ENCODE measurements at regions not wholly inside any gene's neighbourhood (a gene's known extent, or its start where the extent isn't known, plus 50 kb on each side); places are given as distances from the start of the nearest gene placed in this dataset.

DNA sequence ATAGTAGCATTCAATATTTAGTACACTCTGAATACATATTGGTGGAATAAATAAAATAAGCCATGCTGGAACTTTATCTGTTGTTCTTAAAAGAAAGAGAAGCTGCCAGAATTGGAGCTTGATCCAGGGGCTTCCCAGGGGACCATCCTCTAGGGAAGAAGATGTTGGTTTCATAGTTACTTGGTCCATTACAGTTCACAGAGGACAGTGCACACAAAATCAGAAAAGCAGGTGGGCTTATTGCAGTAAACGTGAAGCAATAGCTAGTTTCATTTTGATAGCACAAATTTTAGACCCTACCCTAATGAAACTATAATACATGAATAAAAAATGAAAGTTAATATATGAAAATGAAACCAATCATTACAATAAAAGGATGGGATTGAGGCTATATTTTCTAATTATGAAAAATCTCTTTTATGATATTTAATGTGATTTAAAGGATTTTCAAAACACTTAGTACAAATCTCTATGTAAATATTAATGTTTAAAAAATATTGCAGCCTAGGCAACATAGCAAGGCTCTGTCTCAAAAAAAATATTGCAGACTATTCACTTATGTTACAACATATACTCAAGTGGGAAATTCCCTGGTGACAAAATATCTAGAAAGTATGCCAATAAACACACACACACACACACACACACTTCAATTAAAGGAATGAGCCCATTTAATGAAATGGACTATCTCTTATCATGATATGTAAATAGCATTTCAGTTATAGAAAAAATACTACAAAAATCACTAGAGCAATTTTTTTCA, 227.0 kb upstream of the MARCKS start:
- DNase-seq (ENCODE audit: low spot score), result no peak

DNA sequence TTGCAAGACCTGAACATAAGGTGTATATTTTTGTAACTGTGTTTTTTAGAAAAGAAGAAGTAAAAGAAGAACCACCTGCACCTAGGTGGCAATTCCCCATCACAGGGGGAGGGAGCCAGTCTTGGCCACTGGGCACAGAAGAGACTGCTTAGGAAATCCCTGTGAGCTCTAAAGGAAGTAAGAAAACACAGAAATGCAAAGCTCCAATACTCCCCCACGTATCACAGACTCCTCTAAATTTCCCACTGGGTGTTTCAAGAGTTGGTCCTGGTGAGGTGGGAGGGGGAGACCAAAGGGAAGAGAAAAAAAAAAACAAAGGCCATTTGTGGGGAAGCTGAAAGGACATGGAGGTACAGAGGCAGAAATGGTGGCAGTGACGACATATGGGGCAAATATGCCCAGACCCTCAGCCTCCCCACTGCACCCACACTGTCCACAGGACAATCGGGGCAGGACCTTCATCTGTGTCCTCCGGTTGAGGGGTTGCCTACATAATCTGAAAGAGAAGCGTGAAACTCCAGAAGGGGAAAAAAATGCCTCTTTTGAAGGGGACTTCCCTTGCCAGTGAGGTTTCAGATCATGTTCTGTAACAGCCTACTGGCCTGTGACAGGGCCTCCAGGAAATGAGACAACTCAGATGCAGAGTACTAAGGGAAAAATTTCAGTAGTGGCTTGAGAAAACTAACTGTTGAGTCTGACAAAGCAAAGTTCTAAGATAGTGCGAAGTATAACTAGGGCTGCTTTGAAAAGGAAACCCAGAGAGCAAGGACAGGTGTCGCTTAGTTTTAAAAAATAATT, 226.2 kb upstream of the MARCKS start:
- DNase-seq (ENCODE audit: low spot score), result no peak

DNA sequence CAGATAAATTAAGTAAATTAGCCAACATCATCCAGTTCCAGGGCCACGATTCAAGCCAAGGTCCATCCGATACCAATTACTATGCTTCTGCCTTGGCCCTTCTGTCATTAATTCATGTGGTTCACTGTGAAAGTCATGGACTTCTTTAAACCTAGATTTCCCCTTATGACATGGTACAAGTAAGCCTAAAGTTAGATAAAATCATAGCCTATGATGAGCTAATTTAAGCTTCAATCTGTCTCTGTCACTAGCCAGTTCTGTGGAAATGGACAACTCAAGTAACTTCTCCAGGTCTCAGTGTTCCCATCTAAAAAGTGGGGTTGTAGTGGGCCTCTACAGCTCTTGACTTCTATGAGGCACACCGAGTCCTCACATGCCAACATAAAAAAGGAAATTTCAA, 225.5 kb upstream of the MARCKS start:
- DNase-seq (ENCODE audit: low spot score), result no peak

DNA sequence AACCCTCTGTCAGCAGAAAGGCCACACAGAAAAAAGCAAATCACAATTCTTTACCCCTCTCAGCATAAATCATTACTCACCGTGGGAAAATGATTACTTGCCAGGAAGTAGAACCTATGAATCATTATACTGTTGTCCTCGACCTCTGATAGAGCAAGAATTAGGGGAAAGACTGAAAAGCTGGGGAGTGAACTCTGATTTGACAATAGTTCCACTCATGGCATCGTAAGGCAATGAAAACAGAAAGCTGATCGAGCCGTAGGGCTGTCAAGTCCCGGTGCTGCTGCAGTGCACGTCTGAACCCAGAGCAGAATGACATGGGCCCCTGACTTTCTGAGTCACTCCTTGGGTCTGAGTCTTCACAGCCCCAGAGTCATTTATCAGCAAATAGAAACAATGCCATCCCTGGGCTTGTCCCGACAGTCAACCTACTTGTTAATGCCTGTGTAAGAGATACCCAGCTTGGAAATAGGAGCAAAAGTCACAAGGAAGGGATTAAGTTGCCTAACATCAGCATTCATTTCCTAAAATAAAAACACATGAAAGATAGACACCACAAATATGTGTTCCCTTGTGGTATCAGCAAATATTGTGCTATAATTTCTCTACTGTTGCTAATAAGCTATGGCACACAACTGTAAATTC, 224.8 kb upstream of the MARCKS start:
- DNase-seq (ENCODE audit: low spot score), result no peak

DNA sequence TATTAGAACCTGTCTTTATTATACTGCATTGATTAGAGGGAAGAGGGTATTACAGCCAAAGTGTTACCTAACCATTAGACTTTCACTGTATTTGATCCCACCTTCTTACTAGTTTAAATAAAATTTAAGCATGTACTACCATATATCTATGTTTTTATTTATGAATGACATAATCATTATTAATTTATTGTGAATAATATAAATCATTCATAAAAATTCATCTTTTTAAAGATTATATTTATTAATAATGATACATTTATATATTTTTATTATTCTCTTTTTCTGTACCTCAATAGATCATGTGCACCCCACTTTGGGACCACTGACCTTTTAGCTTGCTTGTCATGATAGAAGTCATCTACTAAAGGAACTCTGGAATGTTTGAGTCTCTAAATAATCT, 223.5 kb upstream of the MARCKS start:
- DNase-seq (ENCODE audit: low spot score), result no peak

DNA sequence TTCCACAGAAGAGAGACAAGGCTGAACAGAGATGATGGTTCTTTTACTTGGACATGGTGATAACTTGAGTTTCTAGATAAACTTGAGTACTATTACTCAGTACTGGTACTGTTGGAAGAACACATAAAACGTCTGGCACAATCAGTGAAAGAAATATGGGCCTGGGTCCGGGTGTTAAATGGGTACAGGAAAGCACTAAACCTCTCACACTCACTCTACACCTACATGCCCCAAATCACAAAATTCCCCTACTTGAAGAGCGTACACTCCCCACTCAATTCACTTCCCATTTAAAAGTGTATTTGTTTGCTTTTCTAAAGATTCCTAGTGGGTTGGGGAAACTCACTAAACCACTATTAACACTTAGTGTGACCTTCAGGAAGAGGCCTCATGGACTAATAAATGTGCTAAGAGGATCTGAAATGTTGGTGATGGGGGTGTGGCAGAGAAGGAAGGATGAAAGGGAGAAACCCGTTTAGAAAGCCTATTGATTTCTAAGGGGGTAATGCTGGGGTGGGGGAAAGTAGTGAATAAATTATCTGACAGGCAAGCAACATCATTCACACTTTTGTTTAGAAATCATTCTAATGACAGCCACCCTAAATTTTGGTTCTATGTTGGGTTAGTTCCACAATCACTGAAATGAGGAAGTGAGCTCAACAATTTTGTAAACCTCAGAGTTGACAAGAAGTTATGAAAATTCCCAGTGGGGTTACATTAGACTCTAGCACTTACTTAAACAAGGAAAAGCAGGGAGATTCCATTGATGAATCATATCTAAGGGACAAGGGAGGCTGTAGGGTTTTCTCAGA, 222.6 kb upstream of the MARCKS start:
- no peak for DNase-seq (ENCODE audit: low spot score)

DNA sequence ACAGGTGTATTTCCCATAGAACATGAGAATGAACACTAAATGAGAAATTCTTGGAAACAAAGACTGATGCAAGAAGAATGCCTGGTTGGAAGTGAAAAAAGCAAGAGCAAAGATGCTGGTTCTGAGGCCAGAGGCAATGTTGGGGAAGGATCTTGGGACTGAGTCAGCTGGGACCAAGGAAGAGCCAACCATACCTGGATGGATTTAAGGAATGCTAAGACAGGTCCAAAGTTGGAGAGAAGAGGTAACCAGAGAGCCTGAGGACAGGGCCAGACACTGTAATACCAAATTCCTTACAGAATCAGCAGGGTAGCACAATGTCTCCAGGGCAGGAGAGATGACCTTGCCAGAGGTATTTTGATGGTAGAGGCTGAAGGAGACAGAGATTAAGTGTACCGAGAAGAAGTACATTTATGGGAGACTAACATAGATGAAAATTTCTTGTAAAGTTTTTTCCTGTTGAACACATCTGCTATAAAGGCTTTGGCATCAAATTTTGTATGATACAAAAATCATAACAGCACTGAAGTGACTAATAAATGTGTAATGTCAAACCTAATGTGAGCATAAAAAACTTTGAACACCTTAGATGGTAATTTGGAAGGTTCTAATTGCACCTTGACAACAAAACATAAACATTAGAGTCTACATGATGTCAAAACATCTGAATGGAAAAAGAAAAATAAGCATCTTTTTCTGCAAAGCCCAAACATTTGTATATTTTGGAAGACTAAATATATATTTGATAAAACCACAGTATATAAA, 221.7 kb upstream of the MARCKS start:
- no peak for DNase-seq (ENCODE audit: low spot score)

DNA sequence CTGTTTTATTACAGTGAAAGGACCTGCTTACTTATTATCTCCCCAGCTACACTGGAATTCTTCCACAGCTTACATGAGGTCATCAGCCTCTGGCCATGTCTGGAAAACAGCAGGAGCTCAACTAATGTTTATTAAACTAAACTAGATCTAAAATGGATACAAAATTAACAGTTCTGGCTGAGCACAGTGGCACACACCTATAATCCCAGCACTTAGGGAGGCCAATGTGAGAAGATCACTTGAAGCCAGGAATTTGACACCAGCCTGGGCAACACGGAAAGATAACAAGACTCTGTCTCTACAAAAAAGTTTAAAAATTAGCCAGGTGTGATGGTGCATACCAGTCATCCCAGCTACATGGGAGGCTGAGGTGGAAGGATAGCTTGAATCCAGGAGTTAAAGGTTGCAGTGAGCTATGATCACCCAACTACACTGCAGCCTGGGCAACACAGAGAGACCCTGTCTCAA, 220.8 kb upstream of the MARCKS start:
- no peak for DNase-seq (ENCODE audit: low spot score)

DNA sequence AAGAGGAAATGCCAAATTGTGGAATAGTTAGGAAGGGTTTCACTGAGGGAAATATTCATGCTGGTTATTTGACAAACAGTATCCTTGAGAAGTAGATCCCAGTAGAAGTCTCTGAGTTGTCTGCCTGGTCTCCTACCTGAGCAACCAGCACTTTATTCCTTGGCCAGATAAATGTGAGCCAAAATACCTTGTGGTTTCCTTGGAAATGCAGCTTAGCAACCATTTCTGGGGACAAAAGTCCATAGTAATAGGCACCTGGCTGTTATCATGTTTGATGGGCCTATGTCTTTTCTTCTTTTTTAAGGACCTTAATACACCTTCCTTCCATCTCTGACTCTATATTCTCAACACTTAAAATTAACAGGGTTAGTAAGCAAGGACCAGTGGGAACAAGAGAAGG, 217.1 kb upstream of the MARCKS start:
- DNase-seq (ENCODE audit: low spot score), result no peak

DNA sequence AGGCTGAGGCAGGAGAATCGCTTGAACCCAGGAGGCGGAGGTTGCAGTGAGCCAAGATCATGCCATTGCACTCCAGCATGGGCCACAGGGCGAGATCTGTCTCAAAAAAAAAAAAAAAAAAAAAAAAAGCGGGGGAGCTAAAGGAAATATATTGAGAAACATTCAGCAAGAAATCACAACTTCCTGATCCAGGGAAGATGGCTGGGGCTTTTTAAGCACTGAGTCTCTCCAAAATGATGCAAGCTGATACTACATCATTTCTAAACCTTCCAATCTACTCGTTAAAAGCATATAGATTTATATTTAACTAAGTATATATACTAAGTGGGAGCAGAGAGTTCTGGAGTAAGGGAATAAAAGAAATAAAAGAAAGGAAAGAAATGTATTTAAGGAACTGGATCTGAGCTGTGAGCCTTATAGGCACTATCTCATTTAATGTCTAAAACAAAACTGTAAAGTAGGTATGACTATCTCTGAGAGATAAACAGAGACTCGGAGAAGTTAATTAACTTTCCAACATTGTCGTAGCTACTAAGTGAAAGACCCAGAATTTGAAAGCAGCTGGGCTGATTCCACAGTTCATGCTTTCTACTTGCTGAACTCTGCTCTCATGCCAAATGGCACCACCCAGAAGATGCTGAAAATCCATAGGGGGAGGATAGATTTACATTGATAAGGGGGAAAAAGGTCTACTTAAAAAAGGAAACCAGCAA, 215.0 kb upstream of the MARCKS start:
- DNase-seq (ENCODE audit: low spot score), result no peak

DNA sequence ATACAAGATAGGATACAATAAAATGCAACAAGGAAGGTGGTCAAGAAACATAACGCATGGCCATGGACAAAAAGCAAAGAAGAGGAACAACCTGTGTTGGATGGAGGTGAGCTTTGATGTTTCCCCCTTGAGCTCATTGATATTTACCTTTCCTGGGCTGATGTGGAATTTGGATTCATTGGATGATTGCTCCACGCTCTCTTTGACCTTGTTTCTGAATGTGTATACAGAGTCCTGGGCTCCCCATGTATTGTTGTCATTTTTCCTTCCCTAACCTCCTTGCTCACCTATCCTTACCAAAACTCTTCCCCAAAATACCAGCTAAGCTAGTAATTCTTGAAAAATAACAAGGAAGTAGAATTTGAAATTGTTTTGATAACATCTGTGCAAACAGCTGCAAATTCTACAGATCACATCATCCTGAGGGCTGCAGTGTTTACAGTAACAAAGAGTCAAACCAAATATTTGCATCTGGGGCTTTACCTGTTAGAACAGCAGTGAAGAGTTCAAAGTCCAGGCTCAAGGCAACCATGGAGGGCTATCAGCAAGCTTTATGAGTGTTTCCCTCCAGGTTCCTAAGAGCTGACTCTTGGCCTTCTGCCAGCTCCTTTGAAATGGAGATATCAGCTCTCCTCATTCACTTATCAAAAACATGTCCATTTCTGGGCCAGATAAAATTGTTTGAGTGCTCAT, 214.3 kb upstream of the MARCKS start:
- DNase-seq (ENCODE audit: low spot score), result no peak

DNA sequence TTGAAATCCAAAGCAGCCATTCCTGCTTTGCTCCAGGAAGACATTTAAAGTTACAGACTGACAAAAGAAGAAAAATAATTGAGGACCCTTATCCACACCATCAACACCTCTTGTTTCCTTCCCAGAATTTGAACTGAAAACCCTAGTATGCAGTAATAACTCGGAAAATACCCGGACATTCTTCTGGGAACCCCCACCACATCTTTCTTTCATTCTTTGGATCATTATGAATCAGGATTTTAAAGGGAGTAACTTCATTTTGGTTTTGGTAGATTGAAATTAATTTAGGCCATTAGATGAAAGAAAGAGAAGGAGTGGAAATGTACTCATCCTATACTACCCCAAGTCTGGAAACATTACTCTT, 213.8 kb upstream of the MARCKS start:
- no peak for DNase-seq (ENCODE audit: low spot score)

DNA sequence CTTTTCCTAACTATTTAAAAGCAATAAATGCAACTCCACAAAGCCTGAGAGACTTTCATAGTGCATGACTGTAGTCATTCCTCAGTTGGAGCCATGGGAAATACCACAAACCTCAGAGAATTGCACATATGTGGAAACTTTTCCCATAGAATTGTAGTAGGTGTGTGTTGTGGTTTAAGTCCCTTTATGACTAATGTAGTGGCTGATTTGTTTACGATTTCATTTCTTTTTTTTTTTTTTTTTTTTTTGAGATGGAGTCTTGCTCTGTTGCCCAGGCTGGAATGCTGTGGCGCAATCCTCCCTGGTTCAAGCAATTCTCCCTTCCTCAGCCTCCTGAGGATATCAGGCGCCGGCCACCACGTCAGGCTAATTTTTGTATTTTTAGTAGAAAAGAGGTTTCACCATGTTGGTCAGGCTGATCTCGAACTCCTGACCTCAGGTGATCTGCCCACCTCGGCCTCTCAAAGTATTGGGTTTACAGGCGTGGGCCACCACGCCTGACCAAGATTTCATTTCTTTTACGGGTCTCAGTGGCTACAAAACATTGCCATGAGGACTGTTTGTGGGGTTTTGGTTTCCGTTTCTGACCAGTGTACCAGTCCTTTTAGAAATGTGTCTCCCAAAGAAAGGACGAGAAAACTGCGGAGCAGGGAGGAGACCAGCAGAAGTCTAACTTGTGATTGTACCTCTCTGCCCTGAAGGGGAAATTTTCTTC, 212.1 kb upstream of the MARCKS start:
- no peak for DNase-seq (ENCODE audit: low spot score)

DNA sequence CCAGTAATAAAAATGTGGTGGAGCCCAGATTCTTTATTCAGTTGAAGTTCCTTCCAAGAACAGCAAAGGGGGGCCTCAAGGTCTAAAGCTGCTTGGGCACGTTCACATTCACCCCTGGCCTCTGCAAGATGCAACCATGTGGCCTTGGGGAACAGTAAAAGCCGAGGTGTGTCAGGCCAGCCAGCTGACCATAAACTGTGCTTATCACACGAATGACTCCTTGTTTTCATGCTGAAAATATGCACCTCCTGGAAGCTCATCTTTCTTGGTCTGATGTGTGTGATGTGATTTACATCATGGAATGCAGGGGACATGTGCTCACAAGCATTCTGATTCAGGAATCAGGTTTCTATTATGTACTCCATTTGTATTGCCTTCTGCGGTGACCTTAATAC, 211.6 kb upstream of the MARCKS start:
- DNase-seq (ENCODE audit: low spot score), result no peak

DNA sequence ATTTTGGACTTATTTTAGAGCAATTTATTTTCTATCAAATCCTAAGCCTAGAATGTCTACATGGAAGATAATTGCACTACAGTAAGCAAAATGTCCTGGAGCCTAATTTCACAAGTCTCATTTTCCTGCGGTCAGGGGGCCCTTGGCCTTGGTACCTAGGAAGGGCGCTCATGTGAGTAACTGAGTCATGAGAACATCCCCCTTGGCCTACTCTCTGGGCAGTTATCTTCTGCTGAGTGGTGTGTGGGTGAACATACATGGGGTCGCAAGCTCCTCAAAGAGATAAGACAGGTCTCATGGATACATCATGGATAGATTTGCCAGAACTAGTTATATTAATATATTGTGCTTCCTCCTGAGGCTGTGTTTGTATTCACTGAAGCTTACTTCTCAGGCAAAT, 211.2 kb upstream of the MARCKS start:
- DNase-seq (ENCODE audit: low spot score), result no peak

DNA sequence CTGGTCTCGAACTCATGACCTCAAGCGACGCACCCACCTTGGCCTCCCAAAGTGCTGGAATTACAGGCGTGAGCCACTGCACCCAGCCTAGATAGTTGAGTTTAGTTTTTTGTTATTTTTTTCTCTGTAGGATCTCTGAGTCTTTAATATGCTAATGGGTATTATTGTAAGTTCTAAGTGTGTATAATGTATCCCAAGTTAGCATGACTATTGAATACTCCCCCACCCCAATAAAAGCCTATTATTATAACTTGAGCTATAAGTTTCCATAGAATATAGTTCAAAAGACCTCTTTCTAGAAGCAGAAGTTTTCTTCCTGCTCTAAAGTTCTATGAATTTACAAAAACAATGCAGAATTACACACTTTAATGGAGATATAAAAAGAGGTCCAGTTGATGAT, 210.4 kb upstream of the MARCKS start:
- no peak for DNase-seq (ENCODE audit: low spot score)

DNA sequence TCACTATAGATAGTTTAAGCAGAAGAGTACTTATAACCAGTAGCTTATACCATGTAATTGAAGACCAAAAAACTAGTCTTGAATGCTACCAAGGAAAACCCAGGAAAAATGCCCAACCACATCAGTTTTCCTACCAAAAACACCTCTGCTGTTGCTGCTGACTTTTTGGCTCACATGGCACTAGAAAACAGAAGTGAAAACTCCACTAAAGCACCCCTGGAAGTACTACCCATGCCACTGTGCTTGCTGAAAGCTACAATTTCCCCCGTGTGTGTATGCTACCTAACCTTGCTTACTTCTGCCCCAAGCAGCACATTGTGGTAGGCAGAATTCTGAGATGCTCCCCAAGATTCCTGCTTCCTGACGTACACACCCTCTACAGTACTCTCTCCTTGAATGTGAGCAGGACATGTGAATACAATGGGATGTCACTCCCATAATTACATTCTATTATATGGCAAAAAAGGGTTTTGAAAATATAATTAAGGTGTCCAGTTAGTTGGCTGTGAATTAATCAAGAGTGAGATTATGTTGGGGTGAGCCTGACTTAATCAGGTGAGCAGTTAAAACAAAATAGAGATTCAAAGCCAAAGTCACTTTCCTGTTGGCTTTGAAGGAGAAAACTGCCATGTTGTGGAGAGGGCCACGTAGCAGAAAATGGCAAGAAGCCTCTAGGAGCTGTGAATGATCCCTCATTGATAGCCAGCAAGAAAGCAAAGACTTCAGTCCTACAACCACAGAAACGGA, 209.8 kb upstream of the MARCKS start:
- DNase-seq (ENCODE audit: low spot score), result no peak

DNA sequence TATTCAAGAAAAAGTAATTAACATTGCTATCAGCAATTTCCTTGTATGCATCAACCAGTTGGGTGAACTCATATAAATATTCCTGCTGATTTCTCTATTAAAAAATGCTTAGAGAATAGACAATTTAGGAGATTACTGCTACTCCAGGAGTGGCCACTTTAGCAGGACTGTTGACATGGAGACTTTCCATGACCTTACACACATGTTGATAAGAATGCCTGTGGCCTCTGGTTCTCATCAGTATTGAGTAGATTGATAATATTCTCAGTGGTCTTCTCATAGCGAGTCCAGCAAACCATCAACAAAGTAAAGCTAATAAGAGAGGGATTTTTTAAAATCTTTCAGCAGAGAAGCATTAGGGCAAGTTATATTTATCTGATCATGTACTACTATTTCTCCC, 208.4 kb upstream of the MARCKS start:
- DNase-seq (ENCODE audit: low spot score), result no peak
